Psoas muscle (tissue), 7 donors: ENCODE measurements at regions not wholly inside any gene's neighbourhood (a gene's known extent, or its start where the extent isn't known, plus 50 kb on each side); places are given as distances from the start of the nearest gene placed in this dataset.

ENCODE experiments used
- ATAC-seq, 4 donors: fragments of 200-7000 bp; cut with Tn5 transposase; one replicate each; pipeline ENCODE4 v1.9.1; 2020; ENCODE audit warnings: moderate library complexity in 3 of 4, mild to moderate bottlenecking in 2 of 4
- DNase-seq, 2 donors: peaks; one replicate each; pipeline ENCODE4 v3.0.0-alpha.2; 2020
- H3K27ac ChIP-seq: fragments of 200-600 bp; one replicate; pipeline ENCODE4 v1.8.0; 2022
- H3K27me3 ChIP-seq, 3 donors: fragments of 200-600 bp in 1 of 3; one replicate each; pipeline versions ENCODE4 v1.6.1 to v1.8.0; 2013 to 2022; ENCODE audit warnings: low read length in 2 of 3, mild to moderate bottlenecking in 2 of 3, moderate library complexity in 1 of 3; ENCODE audit not compliant: insufficient read depth in 3 of 3
- H3K36me3 ChIP-seq, 2 donors: fragments of 200-600 bp in 1 of 2; one replicate each; pipeline versions ENCODE4 v1.6.1 to v1.8.0; 2013 to 2022; ENCODE audit warnings: low read depth in 1 of 2, mild to moderate bottlenecking in 1 of 2, moderate library complexity in 1 of 2; ENCODE audit not compliant: insufficient read depth in 1 of 2
- H3K4me1 ChIP-seq: fragments of 200-600 bp; one replicate; pipeline ENCODE4 v1.8.0; 2022
- H3K4me3 ChIP-seq: fragments of 200-600 bp; one replicate; pipeline ENCODE4 v1.8.0; 2022; ENCODE audit warnings: mild to moderate bottlenecking
- H3K9me3 ChIP-seq: fragments of 200-600 bp; one replicate; pipeline ENCODE4 v1.8.0; 2022
- CTCF ChIP-seq: fragments of 200-600 bp; IDR thresholded peaks from one replicate; pipeline ENCODE4 v1.8.0; 2022; ENCODE audit warnings: antibody characterized with exemption
- WGBS, 3 donors: extraction: QIAGEN DNeasy Blood & Tissue Kit; methylation state at CpG; one replicate each; pipeline versions ENCODE4 v1.1.6 to v1.1.7; 2013; 5-methylcytosine and 5-hydroxymethylcytosine counted together
- intact Hi-C, 2 donors: fragments of 100-400 bp; cut with DNase I; formaldehyde crosslinking; loops; one replicate each; pipeline versions ENCODE4 v1.11.0 to v1.14.2; 2022
- donor health status: healthy with polysubstance abuse.
- donor health status: DM: no; HTN: no; CAD: no; lungs with moderate emphysema.
- donor health status: Bipolar disorder and iron deficiency.
- donor health status: healthy.
- donor health status: DM: yes; HTN: yes; CAD: no.
- donor health status: DM: no; HTN: no; CAD: no.
- donor health status: DM: yes; HTN: yes; CAD: no.

- Histone ChIP-seq H3K4me1 (no peaks in the 10 kb centered on the region), H3K4me3 (no peak overlapping the region), H3K36me3 (no peaks in the 10 kb centered on the region), H3K27me3 (no peaks in the 10 kb centered on the region), H3K9me3 (no peaks in the 10 kb centered on the region), H3K27ac (no peak overlapping the region)
- ATAC-seq: no peak
- TF ChIP-seq CTCF: no peak
- no peak for DNase-seq
- intact Hi-C loops: no loop called here
- WGBS, 3 donors: 22 to 28% (median 27%) methylated on average over 3 of the region's 3 CpGs
Measured at GRCh38 chr3:107861904-107862303, 228.9 kb downstream of the CD47 start.

- H3K36me3 ChIP-seq: no peaks in the 10 kb centered on the region
- H3K27ac ChIP-seq: no peak overlapping the region
- DNase-seq (no peak), ATAC-seq (peak in 1 of 4 donors; percentile 54)
- 14 to 38% (median 24%) methylated on average over 2 of the region's 2 CpGs for WGBS, 3 donors
- no peaks in the 10 kb centered on the region for H3K27me3 ChIP-seq
- H3K4me3 ChIP-seq: no peak overlapping the region
- no peak for TF ChIP-seq CTCF
- intact Hi-C loops: no loop called here
- no peaks in the 10 kb centered on the region for H3K4me1 ChIP-seq
- H3K9me3 ChIP-seq: no peaks in the 10 kb centered on the region
Measured at GRCh38 chr3:107861422-107861821, 229.4 kb downstream of the CD47 start.
